ENCODE measurements at regions not wholly inside any gene's neighbourhood (a gene's known extent, or its start where the extent isn't known, plus 50 kb on each side); places are given as distances from the start of the nearest gene placed in this dataset.

- TF ChIP-seq CTCF (IDR thresholded peaks at IDR 0.05; ENCODE audit: low read depth, low read length, poor library complexity, severe bottlenecking) (no peak), EZH2phosphoT487 (IDR thresholded peaks at IDR 0.05; ENCODE audit: borderline replicate concordance, low read length) (no peak)
Measured at GRCh38 chr14:26867171-26867757, 269.4 kb upstream of the NOVA1 start.

Data from DOHH2 (cell line).